C4-2B (cell line): ENCODE measurements at regions not wholly inside any gene's neighbourhood (a gene's known extent, or its start where the extent isn't known, plus 50 kb on each side); places are given as distances from the start of the nearest gene placed in this dataset.

ENCODE experiments used
- H3K27ac ChIP-seq: fragments of 450-650 bp; 2 replicates; pipeline ENCODE4 v1.5.1; 2017
- CTCF ChIP-seq: fragments of 450-650 bp; conservative IDR thresholded peaks from 2 replicates; pipeline ENCODE4 v1.5.1; 2017; ENCODE audit warnings: mild to moderate bottlenecking
- ZFX ChIP-seq: fragments of 450-650 bp; IDR thresholded peaks from 2 replicates; pipeline ENCODE4 v1.6.1; 2017

DNA sequence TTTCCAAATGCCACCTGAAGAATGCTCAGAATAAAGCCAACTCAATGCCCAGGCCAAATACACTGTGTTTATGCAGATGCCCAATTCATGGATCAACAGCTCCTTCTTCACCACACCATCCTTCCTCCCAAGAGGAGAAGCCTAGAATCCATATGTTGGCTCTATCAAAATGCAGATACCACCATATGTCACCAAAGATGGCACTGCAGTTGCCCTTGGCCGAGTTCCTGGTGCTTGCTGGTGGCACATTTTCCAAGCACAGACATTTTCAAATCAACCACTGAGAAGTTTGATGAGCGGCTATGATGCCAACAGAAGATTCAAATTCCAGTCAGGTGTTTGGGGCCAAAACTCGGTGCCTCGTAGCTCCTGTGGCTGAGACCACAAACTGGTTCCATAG is 430.3 kb downstream of the AJAP1 start:
- H3K27ac ChIP-seq, result no peak overlapping the region

DNA sequence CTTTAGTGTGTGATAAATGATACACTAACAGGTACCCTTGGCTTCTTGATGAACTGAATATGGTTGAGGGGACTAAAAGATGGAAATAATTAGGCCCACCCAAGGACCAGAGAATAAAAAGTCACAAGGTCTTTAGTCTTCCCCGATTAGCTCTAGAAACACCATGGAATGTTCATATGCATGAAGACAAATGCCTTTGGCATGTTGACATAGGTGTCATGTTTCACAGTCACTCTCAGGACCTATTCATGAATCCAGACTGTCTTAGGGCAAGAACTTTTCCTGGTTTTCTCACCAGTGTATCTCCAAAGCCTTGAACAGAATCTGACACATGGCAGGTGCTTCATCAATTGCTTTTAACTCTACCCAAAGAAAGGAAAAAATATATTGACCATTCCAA is 412.8 kb downstream of the AJAP1 start:
- no peak overlapping the region for H3K27ac ChIP-seq
- TF ChIP-seq ZFX, result no peak

More for the DNA sequence above, 430.3 kb downstream of the AJAP1 start:
- TF ChIP-seq ZFX, result no peak

- no peak overlapping the region for H3K27ac ChIP-seq
- TF ChIP-seq CTCF, result no peak
- TF ChIP-seq ZFX, result no peak
Observed at GRCh38 chr1:5053744-5054143, 399.3 kb downstream of the AJAP1 start.

- no peak for TF ChIP-seq CTCF
- no peak for TF ChIP-seq ZFX
- no peak overlapping the region for H3K27ac ChIP-seq
Observed at GRCh38 chr1:5029136-5029535, 374.7 kb downstream of the AJAP1 start.

- H3K27ac ChIP-seq, result no peak overlapping the region
- TF ChIP-seq CTCF, result no peak
- TF ChIP-seq ZFX, result no peak
Observed at GRCh38 chr1:5012249-5012648, 357.8 kb downstream of the AJAP1 start.

GRCh38 chr1:5010656-5011055 is 356.2 kb downstream of the AJAP1 start:
- H3K27ac ChIP-seq, result no peak overlapping the region
- no peak for TF ChIP-seq CTCF
- TF ChIP-seq ZFX, result no peak

DNA sequence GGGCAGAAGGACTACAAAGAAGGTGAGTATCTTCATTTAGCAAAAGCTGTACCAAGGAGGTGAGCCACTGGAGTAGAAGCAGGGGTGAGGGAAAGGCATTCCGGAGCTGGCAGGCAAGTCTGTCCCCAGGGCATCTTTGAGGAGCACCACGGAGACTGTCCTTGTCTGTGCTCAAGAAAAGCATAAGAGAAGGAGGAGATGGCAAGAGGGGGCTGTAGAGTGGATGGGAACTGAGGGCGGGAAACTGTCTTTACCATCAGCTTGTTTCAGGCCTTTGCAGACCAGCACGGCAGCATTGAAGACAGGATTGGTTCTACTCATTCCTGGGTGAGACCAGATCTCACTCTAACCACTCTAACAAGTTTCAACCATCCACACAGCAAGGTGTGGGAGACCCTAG is 355.8 kb downstream of the AJAP1 start:
- no peak overlapping the region for H3K27ac ChIP-seq
- TF ChIP-seq ZFX (no peak), CTCF (no peak)

DNA sequence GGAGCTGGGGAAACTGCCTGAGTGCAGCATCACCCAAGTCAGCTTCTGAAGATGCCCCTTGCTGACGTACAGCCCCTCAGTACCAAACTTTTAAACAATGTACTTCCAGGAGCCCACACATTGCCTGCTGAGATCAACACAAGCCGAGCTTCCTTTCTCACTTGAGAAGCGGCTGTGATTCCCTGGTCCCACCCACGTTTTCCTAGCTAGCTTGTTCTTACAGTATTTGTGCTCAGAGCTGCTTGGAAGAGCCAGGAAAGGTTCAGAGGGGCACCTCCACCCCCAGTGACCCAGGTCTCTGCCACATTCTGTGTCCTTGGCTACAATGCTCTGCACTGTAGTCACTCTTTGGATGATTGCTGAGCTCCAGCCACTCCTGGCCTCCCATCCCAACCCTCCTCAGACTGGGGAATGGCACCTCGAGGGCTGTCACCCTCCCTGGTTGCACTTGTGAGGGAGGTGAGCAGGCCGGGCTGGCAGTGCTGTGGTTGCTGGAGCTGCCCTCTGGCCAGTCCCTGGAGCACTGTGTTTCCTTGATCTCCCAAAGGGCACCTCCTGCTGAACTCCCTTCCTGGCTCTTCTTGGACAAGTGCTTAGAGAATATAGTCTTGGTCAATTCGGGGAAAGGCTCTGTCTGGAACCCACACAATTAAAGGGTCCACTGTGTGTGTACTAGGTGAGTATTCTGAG is 355.1 kb downstream of the AJAP1 start:
- no peak overlapping the region for H3K27ac ChIP-seq
- TF ChIP-seq ZFX (no peak), CTCF (no peak)
